ENCODE measurements at regions not wholly inside any gene's neighbourhood (a gene's known extent, or its start where the extent isn't known, plus 50 kb on each side); places are given as distances from the start of the nearest gene placed in this dataset.

DNA sequence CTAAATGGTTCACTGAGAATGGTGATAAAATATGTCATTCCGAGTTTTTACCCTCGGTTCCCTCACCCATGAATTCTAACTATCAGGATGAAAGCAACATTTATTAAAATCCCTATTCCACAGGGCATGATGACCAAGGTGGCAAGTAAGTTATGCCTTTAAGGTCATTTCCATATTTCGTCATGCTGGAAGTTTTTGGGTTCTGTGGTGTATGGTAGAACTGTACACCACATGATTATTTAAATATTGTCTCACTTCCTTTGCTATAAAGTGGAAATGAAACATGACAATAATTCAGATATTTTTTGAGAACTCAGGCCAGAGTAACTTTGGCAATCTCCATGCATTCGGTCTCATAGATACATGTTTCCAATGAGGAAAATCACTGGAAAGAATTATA is 68.5 kb upstream of the CARD18 start:
- H3K4me2 ChIP-seq (ENCODE audit: low read depth, low read length, poor library complexity, severe bottlenecking), result no peak overlapping the region
- no peak overlapping the region for H2AFZ ChIP-seq (ENCODE audit: low read length)
- H4K20me1 ChIP-seq (ENCODE audit: insufficient read depth, low read length, poor library complexity, severe bottlenecking), result no peaks in the 10 kb centered on the region
- no peaks in the 10 kb centered on the region for H3K27me3 ChIP-seq (ENCODE audit: insufficient read depth, low read length, poor library complexity, severe bottlenecking)
- no peaks in the 10 kb centered on the region for H3K36me3 ChIP-seq (ENCODE audit: insufficient read depth, low read length)
- H3F3A ChIP-seq (ENCODE audit: low read depth), result no peaks in the 10 kb centered on the region
- no peak overlapping the region for H3K9ac ChIP-seq (ENCODE audit: low read depth, low read length, poor library complexity, severe bottlenecking)
- H3K4me3 ChIP-seq (ENCODE audit: low read length, poor library complexity, severe bottlenecking), result no peak overlapping the region
- no peaks in the 10 kb centered on the region for H3K4me1 ChIP-seq (ENCODE audit: insufficient read depth, low read length, poor library complexity, severe bottlenecking)
- no peaks in the 10 kb centered on the region for H3K9me2 ChIP-seq (replicated peaks; ENCODE audit: low read depth, low read length)
- H3K9me3 ChIP-seq (ENCODE audit: insufficient read depth, low read depth, low read length), result no peaks in the 10 kb centered on the region
- H3K79me2 ChIP-seq (ENCODE audit: insufficient read depth, low read length), result no peaks in the 10 kb centered on the region
- TF ChIP-seq EZH2phosphoT487 (IDR thresholded peaks at IDR 0.05; ENCODE audit: borderline replicate concordance), result no peak
- TF ChIP-seq, protein P1, sequence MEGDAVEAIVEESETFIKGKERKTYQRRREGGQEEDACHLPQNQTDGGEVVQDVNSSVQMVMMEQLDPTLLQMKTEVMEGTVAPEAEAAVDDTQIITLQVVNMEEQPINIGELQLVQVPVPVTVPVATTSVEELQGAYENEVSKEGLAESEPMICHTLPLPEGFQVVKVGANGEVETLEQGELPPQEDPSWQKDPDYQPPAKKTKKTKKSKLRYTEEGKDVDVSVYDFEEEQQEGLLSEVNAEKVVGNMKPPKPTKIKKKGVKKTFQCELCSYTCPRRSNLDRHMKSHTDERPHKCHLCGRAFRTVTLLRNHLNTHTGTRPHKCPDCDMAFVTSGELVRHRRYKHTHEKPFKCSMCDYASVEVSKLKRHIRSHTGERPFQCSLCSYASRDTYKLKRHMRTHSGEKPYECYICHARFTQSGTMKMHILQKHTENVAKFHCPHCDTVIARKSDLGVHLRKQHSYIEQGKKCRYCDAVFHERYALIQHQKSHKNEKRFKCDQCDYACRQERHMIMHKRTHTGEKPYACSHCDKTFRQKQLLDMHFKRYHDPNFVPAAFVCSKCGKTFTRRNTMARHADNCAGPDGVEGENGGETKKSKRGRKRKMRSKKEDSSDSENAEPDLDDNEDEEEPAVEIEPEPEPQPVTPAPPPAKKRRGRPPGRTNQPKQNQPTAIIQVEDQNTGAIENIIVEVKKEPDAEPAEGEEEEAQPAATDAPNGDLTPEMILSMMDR (conservative IDR thresholded peaks at IDR 0.05; ENCODE audit: low read length), result no peak

DNA sequence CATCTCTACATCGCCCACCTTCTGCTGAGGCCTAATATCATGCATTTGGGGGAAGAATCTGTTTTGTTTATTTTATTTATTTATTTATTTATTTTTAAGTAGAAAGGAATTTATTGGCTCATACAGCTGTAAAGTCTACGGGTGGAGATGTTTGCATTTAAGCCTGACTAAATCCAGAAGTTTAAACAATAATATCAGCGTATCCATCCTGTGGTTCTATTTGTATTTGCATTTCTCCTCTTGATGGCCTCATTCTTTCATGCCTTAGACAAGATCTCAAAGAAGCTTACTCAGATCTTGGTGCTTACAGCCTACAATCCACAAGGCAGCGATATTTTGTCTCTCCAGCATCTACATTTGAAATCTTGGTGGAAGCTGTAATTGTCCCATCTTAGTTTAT is 67.1 kb upstream of the CARD18 start:
- H3K9me2 ChIP-seq (replicated peaks; ENCODE audit: low read depth, low read length), result no peaks in the 10 kb centered on the region
- H2AFZ ChIP-seq (ENCODE audit: low read length), result no peak overlapping the region
- H3K79me2 ChIP-seq (ENCODE audit: insufficient read depth, low read length), result no peaks in the 10 kb centered on the region
- no peaks in the 10 kb centered on the region for H3K36me3 ChIP-seq (ENCODE audit: insufficient read depth, low read length)
- no peak overlapping the region for H3K9ac ChIP-seq (ENCODE audit: low read depth, low read length, poor library complexity, severe bottlenecking)
- H3K4me1 ChIP-seq (ENCODE audit: insufficient read depth, low read length, poor library complexity, severe bottlenecking), result no peaks in the 10 kb centered on the region
- no peak overlapping the region for H3K4me2 ChIP-seq (ENCODE audit: low read depth, low read length, poor library complexity, severe bottlenecking)
- TF ChIP-seq EZH2phosphoT487 (IDR thresholded peaks at IDR 0.05; ENCODE audit: borderline replicate concordance), result no peak
- TF ChIP-seq, protein P1 (conservative IDR thresholded peaks at IDR 0.05; ENCODE audit: low read length), result no peak
- no peaks in the 10 kb centered on the region for H4K20me1 ChIP-seq (ENCODE audit: insufficient read depth, low read length, poor library complexity, severe bottlenecking)
- H3K4me3 ChIP-seq (ENCODE audit: low read length, poor library complexity, severe bottlenecking), result no peak overlapping the region
- H3K27me3 ChIP-seq (ENCODE audit: insufficient read depth, low read length, poor library complexity, severe bottlenecking), result no peaks in the 10 kb centered on the region
- H3F3A ChIP-seq (ENCODE audit: low read depth), result no peaks in the 10 kb centered on the region
- H3K9me3 ChIP-seq (ENCODE audit: insufficient read depth, low read depth, low read length), result no peaks in the 10 kb centered on the region

DNA sequence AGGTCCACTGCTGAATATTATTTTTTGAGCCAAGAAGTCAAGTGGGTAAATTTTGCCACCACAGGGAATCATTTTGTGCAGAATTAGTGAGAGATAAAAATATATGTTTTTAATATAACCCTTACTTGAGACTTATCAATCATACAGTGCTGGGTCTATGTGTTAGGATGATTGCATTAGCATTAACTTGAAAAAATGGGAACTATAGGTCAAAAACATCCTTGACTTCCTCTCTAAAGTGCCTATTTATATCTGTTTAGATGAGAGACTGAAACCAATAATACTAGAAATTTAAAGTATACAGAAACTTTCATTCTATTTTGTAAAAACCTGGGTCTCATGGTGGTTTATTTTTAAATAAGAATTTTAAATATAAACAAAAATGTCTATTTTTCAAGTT is 65.1 kb upstream of the CARD18 start:
- H3K9ac ChIP-seq (ENCODE audit: low read depth, low read length, poor library complexity, severe bottlenecking), result no peak overlapping the region
- H3F3A ChIP-seq (ENCODE audit: low read depth), result no peaks in the 10 kb centered on the region
- H3K27me3 ChIP-seq (ENCODE audit: insufficient read depth, low read length, poor library complexity, severe bottlenecking), result no peaks in the 10 kb centered on the region
- H3K9me2 ChIP-seq (replicated peaks; ENCODE audit: low read depth, low read length), result no peaks in the 10 kb centered on the region
- TF ChIP-seq EZH2phosphoT487 (IDR thresholded peaks at IDR 0.05; ENCODE audit: borderline replicate concordance), result no peak
- TF ChIP-seq, protein P1 (conservative IDR thresholded peaks at IDR 0.05; ENCODE audit: low read length), result no peak
- no peak overlapping the region for H3K4me3 ChIP-seq (ENCODE audit: low read length, poor library complexity, severe bottlenecking)
- no peak overlapping the region for H2AFZ ChIP-seq (ENCODE audit: low read length)
- no peaks in the 10 kb centered on the region for H3K4me1 ChIP-seq (ENCODE audit: insufficient read depth, low read length, poor library complexity, severe bottlenecking)
- no peaks in the 10 kb centered on the region for H3K79me2 ChIP-seq (ENCODE audit: insufficient read depth, low read length)
- no peaks in the 10 kb centered on the region for H3K9me3 ChIP-seq (ENCODE audit: insufficient read depth, low read depth, low read length)
- no peak overlapping the region for H3K4me2 ChIP-seq (ENCODE audit: low read depth, low read length, poor library complexity, severe bottlenecking)
- no peaks in the 10 kb centered on the region for H4K20me1 ChIP-seq (ENCODE audit: insufficient read depth, low read length, poor library complexity, severe bottlenecking)
- no peaks in the 10 kb centered on the region for H3K36me3 ChIP-seq (ENCODE audit: insufficient read depth, low read length)
